ENCODE measurements at regions not wholly inside any gene's neighbourhood (a gene's known extent, or its start where the extent isn't known, plus 50 kb on each side); places are given as distances from the start of the nearest gene placed in this dataset.
"Not testable (repeated sequence)": the region's sequence is repeated elsewhere in the genome, so short reads cannot be mapped to it uniquely, and the experiment has no call there.

DNA sequence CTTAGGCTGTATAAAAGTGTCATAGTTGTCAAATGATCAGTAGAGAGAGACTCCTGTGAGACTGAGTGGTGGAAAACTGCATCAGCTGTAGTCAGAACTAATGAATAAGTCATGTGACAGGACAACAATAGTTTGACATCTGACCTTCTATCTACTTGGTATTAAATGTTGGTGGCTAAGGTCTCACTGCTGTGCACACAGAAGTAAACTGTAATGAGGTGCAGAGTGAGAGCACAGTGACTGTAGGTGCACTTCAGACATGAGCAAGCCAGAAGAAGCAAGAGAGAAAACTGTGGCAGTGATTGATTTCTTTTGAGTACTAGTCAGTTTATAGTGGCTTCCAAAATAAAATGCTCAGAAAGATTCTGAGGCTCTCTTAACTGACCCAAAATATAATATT, 803.6 kb downstream of the RAPGEF2 start:
- DNase-seq (ENCODE audit: low read depth in 2 of 3, low spot score in 2 of 3): no peak

DNA sequence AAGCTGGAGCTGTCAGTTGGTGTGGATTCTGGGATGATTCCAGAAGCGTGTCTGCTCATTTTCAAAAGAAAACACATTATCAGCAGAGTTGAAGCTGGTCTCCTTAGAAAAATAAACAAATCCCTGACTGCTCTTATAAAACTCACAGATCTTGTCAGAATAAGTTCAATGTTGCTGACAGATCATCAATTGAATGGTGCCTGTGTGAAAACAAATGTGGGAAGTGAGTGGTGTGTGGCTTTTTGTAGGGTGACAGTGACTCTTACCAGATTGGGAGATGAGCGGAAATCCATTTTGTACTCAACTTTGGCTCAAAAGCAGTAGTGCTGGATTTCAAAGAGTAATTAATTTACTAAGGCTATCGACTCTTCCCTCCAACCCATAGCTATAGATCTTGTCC, 807.8 kb downstream of the RAPGEF2 start:
- DNase-seq (ENCODE audit: low read depth in 2 of 3, low spot score in 2 of 3): no peak

DNA sequence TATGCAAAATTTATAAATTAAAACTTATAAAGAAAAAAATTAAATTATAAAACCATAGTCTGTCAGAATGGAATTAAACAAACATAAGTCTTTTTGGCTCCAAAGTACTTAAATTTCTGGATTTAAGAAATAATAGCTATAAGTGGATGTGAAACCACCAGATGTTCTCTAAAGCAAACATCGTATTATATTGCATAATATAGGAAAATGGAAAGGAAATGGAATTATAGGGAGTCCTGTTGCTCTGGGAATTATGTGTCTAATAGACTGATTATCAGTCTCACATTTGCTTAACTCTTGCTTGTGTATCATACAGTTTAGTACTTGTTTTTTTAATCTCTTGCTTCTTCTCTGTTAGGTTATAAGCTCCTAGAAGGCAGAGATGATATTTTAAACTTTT, 819.2 kb downstream of the RAPGEF2 start:
- DNase-seq (ENCODE audit: low read depth in 2 of 3, low spot score in 2 of 3): no peak

DNA sequence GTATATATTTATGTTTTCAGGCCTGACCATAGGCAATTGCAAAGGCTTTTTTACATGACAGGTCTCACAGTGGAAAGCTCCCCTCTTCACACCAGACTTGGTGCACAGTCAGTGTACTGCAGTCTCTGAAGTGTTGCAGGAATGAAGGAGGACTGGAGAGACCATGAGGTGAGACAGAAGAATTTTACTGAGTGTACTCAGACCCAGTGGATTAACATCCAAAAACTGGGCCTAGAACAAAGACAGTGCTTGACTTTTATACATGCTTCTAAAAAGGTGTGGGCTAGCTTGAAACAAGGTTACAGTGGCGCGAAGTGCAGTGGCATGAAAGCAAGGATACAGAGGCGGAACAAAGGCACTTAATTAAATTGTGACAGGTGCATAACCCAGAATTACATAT, 822.9 kb downstream of the RAPGEF2 start:
- no peak for DNase-seq (ENCODE audit: low read depth in 2 of 3, low spot score in 2 of 3)

DNA sequence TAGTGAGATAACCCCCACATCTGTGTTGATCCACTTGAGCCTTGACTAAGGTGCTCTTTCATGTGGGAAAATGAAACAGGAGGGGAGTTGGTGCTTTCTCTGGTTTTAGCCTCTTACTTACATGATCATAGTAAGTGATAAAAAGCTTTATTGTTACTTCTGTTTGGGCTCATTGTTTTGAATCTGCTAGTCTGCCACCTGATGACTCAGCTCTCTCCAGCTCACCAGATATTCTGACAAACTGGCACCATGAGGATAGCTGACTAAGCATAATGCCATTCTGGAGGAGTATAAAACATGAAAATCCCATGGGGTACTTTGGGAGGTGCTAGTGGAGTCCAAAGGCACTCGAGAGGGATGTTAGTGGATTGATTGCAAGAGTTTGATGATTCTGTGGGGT, 824.0 kb downstream of the RAPGEF2 start:
- DNase-seq (ENCODE audit: low read depth in 2 of 3, low spot score in 2 of 3): no peak

DNA sequence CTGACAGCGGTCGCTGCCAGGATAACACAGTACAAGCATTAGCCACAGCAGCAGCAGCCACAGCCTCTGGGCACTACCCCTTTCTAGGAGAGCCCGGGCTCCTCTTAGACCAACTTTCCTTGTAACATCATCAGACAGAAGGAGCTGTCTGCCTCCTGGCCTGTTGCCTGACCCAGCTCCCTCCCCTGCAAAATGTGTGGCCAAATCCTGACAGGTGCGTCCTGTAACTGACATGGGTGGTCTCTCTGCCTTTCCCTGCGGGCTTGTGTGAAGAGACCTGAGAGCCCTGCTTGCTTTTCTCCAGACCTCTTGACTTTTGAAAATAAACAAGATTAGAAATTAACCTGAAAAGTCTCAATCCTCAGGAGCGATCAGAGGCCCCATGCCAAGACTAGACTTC, 824.9 kb downstream of the RAPGEF2 start:
- no peak for DNase-seq (ENCODE audit: low read depth in 2 of 3, low spot score in 2 of 3)

DNA sequence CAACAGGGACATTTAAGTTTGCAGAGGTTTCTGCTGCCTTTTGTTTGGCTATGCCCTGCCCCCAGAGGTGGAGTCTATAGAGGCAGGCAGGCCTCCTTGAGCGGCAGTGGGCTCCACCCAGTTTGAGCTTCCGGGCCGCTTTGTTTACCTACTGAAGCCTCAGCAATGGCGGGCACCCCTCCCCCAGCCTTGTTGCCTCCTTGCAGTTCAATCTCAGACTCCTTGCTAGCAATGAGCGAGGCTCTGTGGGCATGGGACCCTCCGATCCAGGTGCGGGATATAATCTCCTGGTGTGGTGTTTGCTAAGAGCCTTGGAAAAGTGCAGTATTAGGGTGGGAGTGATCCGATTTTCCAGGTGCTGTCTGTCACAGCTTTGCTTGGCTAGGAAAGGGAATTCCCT, 831.7 kb downstream of the RAPGEF2 start:
- not testable (repeated sequence) for DNase-seq (ENCODE audit: low read depth in 2 of 3, low spot score in 2 of 3)

DNA sequence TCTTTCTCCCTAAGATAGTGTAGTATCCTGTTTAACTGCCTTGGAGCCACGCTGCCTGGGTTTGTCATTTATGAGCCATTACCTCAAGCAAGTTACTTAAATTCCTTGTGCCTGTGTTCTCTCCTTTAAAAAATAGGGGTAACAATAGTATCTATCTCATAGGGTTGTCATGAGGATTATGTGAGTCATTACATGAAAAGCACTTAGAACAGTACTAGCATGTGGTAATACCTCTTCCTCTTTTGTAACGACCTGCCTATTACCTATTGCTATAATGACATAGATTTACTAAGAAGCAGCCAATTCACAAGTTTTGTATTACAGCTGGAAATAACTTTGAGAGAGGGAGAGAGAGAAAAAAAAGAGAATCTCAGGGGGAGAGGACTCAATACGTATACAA, 834.7 kb downstream of the RAPGEF2 start:
- DNase-seq (ENCODE audit: low read depth in 2 of 3, low spot score in 2 of 3): no peak

DNA sequence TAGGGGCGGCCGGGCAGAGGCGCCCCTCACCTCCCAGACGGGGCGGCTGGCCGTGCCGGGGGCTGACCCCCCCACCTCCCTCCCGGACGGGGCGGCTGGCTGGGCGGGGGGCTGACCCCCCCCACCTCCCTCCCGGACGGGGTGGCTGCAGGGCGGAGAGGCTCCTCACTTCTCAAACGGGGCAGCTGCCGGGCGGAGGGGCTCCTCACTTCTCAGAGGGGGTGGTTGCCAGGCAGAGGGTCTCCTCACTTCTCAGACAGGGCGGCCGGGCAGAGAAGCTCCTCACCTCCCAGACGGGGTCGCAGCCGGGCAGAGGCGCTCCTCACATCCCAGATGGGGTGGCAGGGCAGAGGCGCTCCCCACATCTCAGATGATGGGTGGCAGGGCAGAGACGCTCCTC, 836.8 kb downstream of the RAPGEF2 start:
- DNase-seq (ENCODE audit: low read depth in 2 of 3, low spot score in 2 of 3): not testable (repeated sequence)

DNA sequence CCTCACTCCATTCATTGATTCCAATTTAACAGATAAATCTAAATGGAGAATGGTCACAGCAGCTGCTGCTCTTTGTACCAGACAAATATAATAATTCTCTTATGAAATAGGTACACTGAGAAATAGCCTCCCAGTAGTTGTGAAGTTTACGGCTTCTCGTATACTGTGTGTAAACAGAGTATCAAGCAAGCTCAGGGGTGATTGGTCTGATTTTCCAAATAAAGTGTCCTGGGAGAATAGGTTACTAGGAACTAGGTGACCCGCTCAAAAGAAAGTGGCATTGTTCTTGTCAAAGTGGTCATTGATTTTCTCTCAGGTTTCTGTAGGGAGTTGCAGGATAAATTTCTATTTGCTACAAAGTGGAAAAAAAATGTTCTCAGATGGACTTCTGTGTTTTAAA, 838.2 kb downstream of the RAPGEF2 start:
- no peak for DNase-seq (ENCODE audit: low read depth in 2 of 3, low spot score in 2 of 3)

DNA sequence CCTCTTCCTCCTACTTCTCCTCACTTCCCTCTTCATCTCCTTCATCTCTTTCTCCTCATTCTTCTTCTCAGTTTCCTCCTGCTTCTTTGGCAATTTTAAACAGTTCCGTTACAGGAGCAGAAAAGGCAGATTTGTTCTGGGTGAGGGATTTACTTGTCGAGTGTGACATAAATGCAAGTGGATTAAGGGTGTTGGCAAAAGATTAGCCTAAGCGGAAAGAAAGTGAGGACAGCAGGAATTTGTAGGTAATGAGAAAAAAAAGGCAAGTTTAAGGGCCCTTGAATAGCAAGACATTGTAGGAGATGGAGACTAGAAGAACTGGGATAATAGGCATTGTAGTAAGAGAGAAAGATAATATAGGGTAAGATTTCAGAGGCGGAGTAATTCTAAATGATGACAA, 841.6 kb downstream of the RAPGEF2 start:
- no peak for DNase-seq (ENCODE audit: low read depth in 2 of 3, low spot score in 2 of 3)

DNA sequence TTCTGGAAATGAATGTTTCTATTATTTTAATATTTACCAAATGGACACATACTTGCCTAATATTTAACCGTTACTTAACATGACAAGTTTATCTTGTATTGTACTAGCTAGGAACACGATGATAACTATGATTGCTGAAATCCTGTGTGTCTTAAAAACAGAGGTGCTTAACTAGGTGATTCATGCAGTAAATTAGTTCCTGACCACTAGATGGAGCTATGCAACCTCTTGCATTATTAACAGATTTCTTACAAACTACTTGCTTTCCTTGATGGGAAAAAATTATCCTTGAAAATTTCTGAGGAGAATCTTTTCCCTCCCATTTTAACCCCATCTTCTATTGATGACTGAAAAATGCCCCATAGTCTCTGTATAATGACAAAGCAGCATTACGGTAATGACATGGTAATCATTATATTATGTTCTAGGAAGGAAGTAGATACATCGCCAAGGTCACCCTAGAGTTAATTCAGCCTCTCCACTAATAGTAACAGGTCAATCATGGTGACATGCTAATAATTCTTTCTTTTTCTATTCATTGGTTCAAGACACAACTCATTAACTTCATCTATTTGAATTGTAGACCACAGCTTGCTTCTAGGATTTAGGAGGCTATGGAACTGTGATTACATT, 844.2 kb downstream of the RAPGEF2 start:
- no peak for DNase-seq (ENCODE audit: low read depth in 2 of 3, low spot score in 2 of 3)

DNA sequence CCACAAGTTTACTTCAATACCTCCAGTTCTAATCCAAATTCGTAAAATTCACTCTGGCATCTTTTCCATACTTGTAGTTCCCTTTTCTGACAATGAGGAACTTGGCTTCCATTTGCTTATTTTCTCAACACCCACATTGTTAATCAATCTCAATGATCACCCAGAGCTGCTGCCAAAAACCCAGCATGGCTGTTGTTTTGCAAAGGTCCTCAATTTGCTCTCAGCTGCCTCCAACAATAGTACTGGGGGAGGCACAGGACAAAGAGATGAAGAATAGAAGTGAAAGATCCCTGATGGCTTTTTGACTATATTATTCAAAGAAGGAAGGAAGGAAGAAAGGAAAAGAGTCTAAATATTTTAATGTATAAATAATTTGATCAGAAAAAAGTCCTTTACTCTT, 847.8 kb downstream of the RAPGEF2 start:
- DNase-seq (ENCODE audit: low read depth in 2 of 3, low spot score in 2 of 3): no peak

DNA sequence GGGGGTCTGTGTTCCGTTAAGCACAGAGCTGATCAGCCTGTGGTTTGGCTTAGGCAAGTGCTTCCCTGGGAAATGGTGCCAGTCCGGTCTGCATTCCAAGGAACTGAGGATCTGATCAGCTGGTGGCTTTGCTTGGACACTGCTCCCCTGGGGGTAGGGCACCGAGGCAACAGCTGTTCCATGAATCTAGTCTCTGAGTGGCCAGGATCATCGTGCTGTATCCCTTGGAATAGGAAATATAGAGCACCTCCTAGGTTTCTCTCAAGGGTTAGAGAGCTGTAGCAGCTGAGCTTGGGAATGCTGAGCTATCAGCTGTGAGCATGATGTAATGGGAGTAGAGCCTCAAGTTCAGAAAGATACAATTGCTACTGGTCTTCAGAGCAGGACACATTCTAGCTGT, 863.9 kb downstream of the RAPGEF2 start:
- DNase-seq (ENCODE audit: low read depth in 2 of 3, low spot score in 2 of 3): no peak

DNA sequence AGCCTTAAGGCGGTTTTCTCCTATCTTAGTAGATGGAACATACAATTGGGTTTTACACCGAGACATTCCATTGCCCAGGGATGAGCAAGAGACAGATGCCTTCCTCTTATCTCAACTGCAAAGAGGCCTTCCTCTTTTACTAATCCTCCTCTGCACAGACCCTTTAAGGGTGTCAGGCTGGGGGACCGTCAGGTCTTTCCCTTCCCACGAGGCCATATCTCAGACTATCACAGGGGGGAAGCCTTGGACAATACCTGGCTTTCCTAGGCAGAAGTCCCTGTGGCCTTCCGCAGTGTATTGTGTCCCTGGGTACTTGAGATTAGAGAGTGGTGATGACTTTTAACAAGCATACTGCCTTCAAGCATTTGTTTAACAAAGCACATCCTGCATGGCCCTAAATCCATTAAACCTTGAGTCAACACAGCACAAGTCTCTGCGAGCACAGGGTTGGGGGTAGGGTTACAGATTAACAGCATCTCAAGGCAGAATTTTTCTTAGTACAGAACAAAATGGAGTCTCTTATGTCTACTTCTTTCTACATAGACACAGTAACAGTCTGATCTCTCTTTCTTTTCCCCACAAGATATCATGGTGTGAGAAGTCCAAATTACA, 874.1 kb downstream of the RAPGEF2 start:
- DNase-seq (ENCODE audit: low read depth in 2 of 3, low spot score in 2 of 3): not testable (repeated sequence)

DNA sequence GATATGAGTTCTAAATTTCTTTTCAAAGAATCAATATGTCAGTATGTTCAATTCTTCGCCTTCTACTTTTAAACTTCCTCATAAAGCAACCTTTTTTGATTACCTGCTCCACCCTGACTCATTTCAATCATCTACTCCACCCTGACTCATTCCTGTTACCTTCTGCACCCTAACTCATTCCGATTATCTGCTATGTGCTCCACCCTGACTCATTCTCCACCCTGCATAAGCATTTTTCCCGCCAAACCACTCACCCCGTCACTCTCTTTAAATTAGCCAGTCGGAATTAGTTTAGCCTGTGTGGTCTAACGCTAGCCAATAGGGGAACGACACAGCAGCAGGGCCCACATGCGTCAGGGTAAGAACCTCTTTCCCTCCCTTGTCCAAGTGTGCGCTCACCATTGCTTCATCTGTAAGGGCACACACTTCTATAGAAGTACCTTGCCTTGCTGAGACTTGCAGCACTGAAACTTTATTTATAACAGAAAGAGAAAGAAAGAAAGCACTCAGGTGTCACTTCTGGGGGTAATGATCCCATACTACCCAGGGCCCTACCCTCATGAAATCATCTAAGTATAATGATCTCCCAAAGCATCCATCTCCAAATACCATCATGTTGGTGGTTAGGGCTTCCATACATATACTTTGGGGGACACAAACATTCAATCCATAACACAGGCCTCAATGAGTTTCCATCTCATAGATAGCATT, 875.2 kb downstream of the RAPGEF2 start:
- DNase-seq (ENCODE audit: low read depth in 2 of 3, low spot score in 2 of 3): no peak

DNA sequence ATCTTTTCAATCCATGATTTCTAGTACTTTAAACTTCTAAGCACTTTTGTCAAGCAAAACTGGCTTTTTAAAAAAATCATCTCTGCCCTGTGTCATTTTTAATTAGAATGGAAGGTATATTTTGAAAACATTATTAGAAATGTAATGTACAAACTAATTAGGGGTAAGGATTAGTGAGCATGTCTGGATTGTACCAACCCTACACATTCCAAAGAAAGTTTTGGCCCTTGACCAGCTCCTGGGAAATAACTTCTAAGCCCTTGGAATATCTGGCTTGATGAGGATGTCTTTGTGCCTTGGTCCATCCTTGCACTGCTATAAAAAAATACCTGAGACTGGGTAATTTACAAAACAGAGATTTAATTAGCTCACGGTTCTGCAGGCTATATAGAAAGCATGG, 876.5 kb downstream of the RAPGEF2 start:
- DNase-seq (ENCODE audit: low read depth in 2 of 3, low spot score in 2 of 3): no peak

DNA sequence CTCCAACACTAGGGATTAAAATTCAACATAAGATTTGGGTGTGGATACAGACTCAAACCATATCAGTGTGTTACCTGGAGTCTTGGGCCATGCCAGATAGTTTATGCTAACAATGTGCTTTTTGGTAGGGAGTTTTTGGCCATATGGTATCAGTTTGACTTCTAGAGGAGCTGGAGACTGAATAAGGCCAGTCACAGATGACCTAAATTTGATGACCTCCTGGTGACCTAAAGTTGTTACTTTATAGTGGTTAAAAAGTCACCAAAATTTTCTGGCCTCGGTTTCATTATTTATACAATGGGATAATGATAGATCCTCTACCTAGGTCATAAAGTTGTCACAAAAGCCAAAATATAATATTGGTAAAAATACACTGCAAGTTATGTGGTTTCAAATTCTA, 877.1 kb downstream of the RAPGEF2 start:
- no peak for DNase-seq (ENCODE audit: low read depth in 2 of 3, low spot score in 2 of 3)

DNA sequence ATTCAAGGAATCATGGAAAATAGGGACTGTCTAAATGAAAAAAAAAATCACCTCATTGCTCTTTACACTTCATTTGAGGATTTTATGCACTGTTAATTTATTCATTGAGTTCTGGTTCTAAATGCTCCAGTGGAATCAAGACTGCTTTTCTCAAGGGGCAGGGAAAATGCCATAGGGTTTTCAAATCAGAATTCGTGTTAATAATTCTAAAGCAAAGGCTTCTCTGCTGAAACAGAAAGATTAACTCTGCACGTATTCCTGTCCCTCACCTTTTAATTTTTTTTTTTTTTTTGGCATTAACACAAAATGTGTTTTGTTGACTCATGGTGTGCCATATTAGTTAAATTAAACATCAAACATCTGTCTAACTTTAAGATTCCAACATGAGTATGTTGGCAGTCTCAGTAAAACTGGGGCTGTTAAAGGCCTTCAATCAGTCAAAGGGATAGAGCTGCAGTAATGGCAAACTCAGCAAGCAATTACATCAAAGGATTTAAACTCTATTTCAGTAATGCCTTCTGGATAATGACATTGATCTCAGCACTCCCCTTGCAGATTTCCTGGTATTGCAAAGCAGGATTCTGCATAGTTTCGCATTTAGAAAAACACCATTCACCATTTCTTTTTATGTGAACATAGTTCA, 878.1 kb downstream of the RAPGEF2 start:
- no peak for DNase-seq (ENCODE audit: low read depth in 2 of 3, low spot score in 2 of 3)

DNA sequence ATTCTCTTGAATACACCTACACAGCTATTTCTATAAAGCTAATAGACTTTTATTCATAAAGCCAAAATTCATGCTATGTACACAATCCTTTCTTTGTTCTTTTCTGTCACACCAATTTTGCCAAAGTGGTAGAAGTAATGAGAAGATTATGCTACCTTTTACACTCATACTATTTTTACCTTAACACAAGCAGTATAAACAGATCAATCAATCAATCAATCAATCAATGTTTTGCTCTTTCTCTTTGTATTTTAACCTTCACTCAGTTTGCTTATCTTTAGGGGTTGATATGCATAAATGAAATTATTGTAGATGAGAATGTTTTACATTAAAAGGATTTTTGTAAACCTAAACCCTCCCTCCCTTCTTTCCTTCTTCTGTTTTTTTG, 878.6 kb downstream of the RAPGEF2 start:
- DNase-seq (ENCODE audit: low read depth in 2 of 3, low spot score in 2 of 3): no peak

DNA sequence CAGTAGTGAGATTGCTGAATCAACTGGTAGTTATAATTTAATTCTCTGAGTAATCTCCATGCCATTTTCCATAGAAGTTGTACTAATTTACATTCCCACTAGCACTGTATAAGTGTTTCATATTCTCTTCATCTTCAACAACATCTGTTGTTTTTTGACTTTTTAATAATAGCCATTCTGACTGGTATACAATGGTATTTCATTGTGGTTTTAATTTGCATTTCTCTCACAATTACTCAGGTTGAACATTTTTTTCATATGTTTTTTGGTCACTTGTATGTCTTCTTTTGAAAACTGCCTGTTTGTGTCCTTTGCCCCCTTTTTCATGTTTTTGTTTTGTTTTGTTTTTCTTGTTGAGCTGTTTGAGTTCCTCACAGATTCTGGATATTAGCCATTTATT, 880.2 kb downstream of the RAPGEF2 start:
- DNase-seq (ENCODE audit: low read depth in 2 of 3, low spot score in 2 of 3): no peak
